BLaER1 treated with 17β-estradiol and CSF1 and Interleukin-3, amounts not matched to agents 10 nM and 100 nM (cell line): ENCODE measurements at regions not wholly inside any gene's neighbourhood (a gene's known extent, or its start where the extent isn't known, plus 50 kb on each side); places are given as distances from the start of the nearest gene placed in this dataset.

Experiments used
- H3K27ac ChIP-seq, 11 experiments: shearing (Covaris generic); formaldehyde crosslinking; 2 replicates each; pipeline ENCODE4 v1.8.1; 2022
- H3K27me3 ChIP-seq, 11 experiments: shearing (Covaris generic); formaldehyde crosslinking; 2 replicates each; pipeline ENCODE4 v1.8.1; 2022
- H3K36me3 ChIP-seq, 11 experiments: shearing (Covaris generic); formaldehyde crosslinking; 2 replicates each; pipeline ENCODE4 v1.8.1; 2022
- H3K4me1 ChIP-seq, 10 experiments: shearing (Covaris generic); formaldehyde crosslinking; 2 replicates each; pipeline ENCODE4 v1.8.1; 2022
- H3K4me2 ChIP-seq, 11 experiments: shearing (Covaris generic); formaldehyde crosslinking; 2 replicates each; pipeline ENCODE4 v1.8.1; 2022
- H3K4me3 ChIP-seq, 10 experiments: shearing (Covaris generic); formaldehyde crosslinking; 2 replicates each; pipeline ENCODE4 v1.8.1; 2022
- H3K9ac ChIP-seq, 11 experiments: shearing (Covaris generic); formaldehyde crosslinking; 2 replicates each; pipeline ENCODE4 v1.8.1; 2022
- H3K9me3 ChIP-seq, 11 experiments: shearing (Covaris generic); formaldehyde crosslinking; replicated peaks in 1 of 11; 2 replicates each; pipeline ENCODE4 v1.8.1; 2022
- H4K20me1 ChIP-seq, 11 experiments: shearing (Covaris generic); formaldehyde crosslinking; 2 replicates each; pipeline ENCODE4 v1.8.1; 2022
- Cebpa-rat ChIP-seq, 11 experiments: shearing (Covaris generic); IDR thresholded peaks; 2 replicates each; pipeline ENCODE4 v1.8.1; 2022

- Histone ChIP-seq H3K4me3 (no peak overlapping the region), H3K4me2 (no peak overlapping the region), H3K27me3 (no peaks in the 10 kb centered on the region), H3K36me3 (no peaks in the 10 kb centered on the region), H3K27ac (no peak overlapping the region), H4K20me1 (no peaks in the 10 kb centered on the region), H3K9ac (no peak overlapping the region), H3K9me3 (peaks cover 0 to 5% (median 0%) of the 10 kb centered on the region in 11 experiments; a peak in 2 of 22 replicates), H3K4me1 (peaks cover 0 to 10% (median 5%) of the 10 kb centered on the region in 10 experiments; a peak in 10 of 20 replicates)
- TF ChIP-seq Cebpa-rat (IDR thresholded peaks at IDR 0.05): no peak
Observed at GRCh38 chr15:88748081-88748480, 55.2 kb upstream of the ACAN start.

GRCh38 chr15:88748651-88749050 lies 54.6 kb upstream of the ACAN start:
- H3K27me3 ChIP-seq: no peaks in the 10 kb centered on the region

GRCh38 chr15:88749699-88750098 lies 53.5 kb upstream of the ACAN start:
- Histone ChIP-seq H3K4me2 (no peak overlapping the region), H3K27me3 (no peaks in the 10 kb centered on the region), H3K9ac (no peak overlapping the region), H3K36me3 (no peaks in the 10 kb centered on the region), H3K4me3 (no peak overlapping the region), H3K4me1 (peaks cover 0 to 13% (median 6%) of the 10 kb centered on the region in 10 experiments; a peak in 10 of 20 replicates), H4K20me1 (no peaks in the 10 kb centered on the region), H3K27ac (no peak overlapping the region), H3K9me3 (peaks cover 0 to 5% (median 0%) of the 10 kb centered on the region in 11 experiments; a peak in 2 of 22 replicates)
- no peak for TF ChIP-seq Cebpa-rat (IDR thresholded peaks at IDR 0.05)

More at GRCh38 chr15:88748651-88749050, 54.6 kb upstream of the ACAN start:
- Histone ChIP-seq H3K36me3 (no peaks in the 10 kb centered on the region), H3K9me3 (peaks cover 0 to 5% (median 0%) of the 10 kb centered on the region in 11 experiments; a peak in 2 of 22 replicates), H3K27ac (no peak overlapping the region), H3K9ac (no peak overlapping the region), H4K20me1 (no peaks in the 10 kb centered on the region), H3K4me2 (no peak overlapping the region), H3K4me1 (peaks cover 0 to 13% (median 6%) of the 10 kb centered on the region in 10 experiments; a peak in 10 of 20 replicates), H3K4me3 (no peak overlapping the region)
- no peak for TF ChIP-seq Cebpa-rat (IDR thresholded peaks at IDR 0.05)

- H3K4me2 ChIP-seq: peak overlapping the region in 7 of 11 experiments; percentile 7 to 32 (median 25); a peak in 7 of 22 replicates
- H3K27ac ChIP-seq: no peak overlapping the region
- H4K20me1 ChIP-seq: no peaks in the 10 kb centered on the region
- H3K9me3 ChIP-seq: peaks cover 0 to 8% (median 0%) of the 10 kb centered on the region in 11 experiments; a peak in 4 of 22 replicates
- no peak overlapping the region for H3K4me3 ChIP-seq
- no peaks in the 10 kb centered on the region for H3K36me3 ChIP-seq
- H3K9ac ChIP-seq: no peak overlapping the region
- H3K4me1 ChIP-seq: peaks cover 0 to 16% (median 7%) of the 10 kb centered on the region in 10 experiments; a peak in 10 of 20 replicates
- TF ChIP-seq Cebpa-rat (IDR thresholded peaks at IDR 0.05): no peak
- H3K27me3 ChIP-seq: no peaks in the 10 kb centered on the region
Observed at GRCh38 chr15:88752501-88752900, 50.7 kb upstream of the ACAN start.

GRCh38 chr15:88752951-88753350 lies 50.3 kb upstream of the ACAN start:
- Histone ChIP-seq H3K9me3 (peaks cover 0 to 8% (median 0%) of the 10 kb centered on the region in 11 experiments; a peak in 4 of 22 replicates), H3K36me3 (no peaks in the 10 kb centered on the region), H3K9ac (no peak overlapping the region), H3K4me2 (peak overlapping the region in 7 of 11 experiments; percentile 7 to 32 (median 25); a peak in 7 of 22 replicates), H3K27me3 (no peaks in the 10 kb centered on the region), H4K20me1 (no peaks in the 10 kb centered on the region), H3K4me3 (no peak overlapping the region), H3K4me1 (peaks cover 0 to 19% (median 7%) of the 10 kb centered on the region in 10 experiments; a peak in 10 of 20 replicates), H3K27ac (no peak overlapping the region)
- TF ChIP-seq Cebpa-rat (IDR thresholded peaks at IDR 0.05): no peak
